WERI-Rb-1 (cell line): ENCODE measurements at regions not wholly inside any gene's neighbourhood (a gene's known extent, or its start where the extent isn't known, plus 50 kb on each side); places are given as distances from the start of the nearest gene placed in this dataset.

Source experiments
- DNase-seq: peaks from one replicate; pipeline ENCODE4 v3.0.0-alpha.2; 2020
- H3K27ac ChIP-seq: fragments of 250-450 bp; sonication (Bioruptor Pico); 2 replicates; pipeline ENCODE4 v1.5.1; 2020; ENCODE audit warnings: mild to moderate bottlenecking, moderate library complexity
- H3K27me3 ChIP-seq: fragments of 250-450 bp; sonication (Bioruptor Pico); 2 replicates; pipeline ENCODE4 v1.5.1; 2021; ENCODE audit warnings: mild to moderate bottlenecking, low read depth, moderate library complexity; ENCODE audit not compliant: insufficient read depth, severe bottlenecking
- H3K36me3 ChIP-seq: fragments of 250-450 bp; sonication (Bioruptor Pico); 2 replicates; pipeline ENCODE4 v1.5.1; 2020; ENCODE audit warnings: mild to moderate bottlenecking, moderate library complexity
- H3K4me3 ChIP-seq: 2 replicates; pipeline ENCODE4 v1.5.1; 2011; ENCODE audit warnings: low read depth, mild to moderate bottlenecking, control low read depth, low read length
- H3K9me3 ChIP-seq: fragments of 250-450 bp; sonication (Bioruptor Pico); 2 replicates; pipeline ENCODE4 v1.5.1; 2021; ENCODE audit warnings: mild to moderate bottlenecking, moderate library complexity; ENCODE audit not compliant: severe bottlenecking
- TF ChIP-seq, protein P1 (sequence below): IDR thresholded peaks from 2 replicates; pipeline ENCODE4 v1.5.1; 2011; ENCODE audit warnings: low read depth, mild to moderate bottlenecking, control low read depth, inconsistent platforms, low read length

- Histone ChIP-seq H3K9me3 (peaks cover 6% of the 10 kb centered on the region), H3K27me3 (no peaks in the 10 kb centered on the region), H3K27ac (no peak overlapping the region), H3K36me3 (no peaks in the 10 kb centered on the region), H3K4me3 (no peak overlapping the region)
- DNase-seq = no peak
- TF ChIP-seq, protein P1, sequence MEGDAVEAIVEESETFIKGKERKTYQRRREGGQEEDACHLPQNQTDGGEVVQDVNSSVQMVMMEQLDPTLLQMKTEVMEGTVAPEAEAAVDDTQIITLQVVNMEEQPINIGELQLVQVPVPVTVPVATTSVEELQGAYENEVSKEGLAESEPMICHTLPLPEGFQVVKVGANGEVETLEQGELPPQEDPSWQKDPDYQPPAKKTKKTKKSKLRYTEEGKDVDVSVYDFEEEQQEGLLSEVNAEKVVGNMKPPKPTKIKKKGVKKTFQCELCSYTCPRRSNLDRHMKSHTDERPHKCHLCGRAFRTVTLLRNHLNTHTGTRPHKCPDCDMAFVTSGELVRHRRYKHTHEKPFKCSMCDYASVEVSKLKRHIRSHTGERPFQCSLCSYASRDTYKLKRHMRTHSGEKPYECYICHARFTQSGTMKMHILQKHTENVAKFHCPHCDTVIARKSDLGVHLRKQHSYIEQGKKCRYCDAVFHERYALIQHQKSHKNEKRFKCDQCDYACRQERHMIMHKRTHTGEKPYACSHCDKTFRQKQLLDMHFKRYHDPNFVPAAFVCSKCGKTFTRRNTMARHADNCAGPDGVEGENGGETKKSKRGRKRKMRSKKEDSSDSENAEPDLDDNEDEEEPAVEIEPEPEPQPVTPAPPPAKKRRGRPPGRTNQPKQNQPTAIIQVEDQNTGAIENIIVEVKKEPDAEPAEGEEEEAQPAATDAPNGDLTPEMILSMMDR = no peak
Observed at GRCh38 chr4:103318327-103318726, 120.2 kb upstream of the CENPE start.

- TF ChIP-seq, protein P1 = no peak
- Histone ChIP-seq H3K27me3 (no peaks in the 10 kb centered on the region), H3K36me3 (no peaks in the 10 kb centered on the region), H3K9me3 (no peaks in the 10 kb centered on the region), H3K4me3 (no peak overlapping the region), H3K27ac (no peak overlapping the region)
- DNase-seq = no peak
Observed at GRCh38 chr4:103308248-103308561, 110.1 kb upstream of the CENPE start.

DNA sequence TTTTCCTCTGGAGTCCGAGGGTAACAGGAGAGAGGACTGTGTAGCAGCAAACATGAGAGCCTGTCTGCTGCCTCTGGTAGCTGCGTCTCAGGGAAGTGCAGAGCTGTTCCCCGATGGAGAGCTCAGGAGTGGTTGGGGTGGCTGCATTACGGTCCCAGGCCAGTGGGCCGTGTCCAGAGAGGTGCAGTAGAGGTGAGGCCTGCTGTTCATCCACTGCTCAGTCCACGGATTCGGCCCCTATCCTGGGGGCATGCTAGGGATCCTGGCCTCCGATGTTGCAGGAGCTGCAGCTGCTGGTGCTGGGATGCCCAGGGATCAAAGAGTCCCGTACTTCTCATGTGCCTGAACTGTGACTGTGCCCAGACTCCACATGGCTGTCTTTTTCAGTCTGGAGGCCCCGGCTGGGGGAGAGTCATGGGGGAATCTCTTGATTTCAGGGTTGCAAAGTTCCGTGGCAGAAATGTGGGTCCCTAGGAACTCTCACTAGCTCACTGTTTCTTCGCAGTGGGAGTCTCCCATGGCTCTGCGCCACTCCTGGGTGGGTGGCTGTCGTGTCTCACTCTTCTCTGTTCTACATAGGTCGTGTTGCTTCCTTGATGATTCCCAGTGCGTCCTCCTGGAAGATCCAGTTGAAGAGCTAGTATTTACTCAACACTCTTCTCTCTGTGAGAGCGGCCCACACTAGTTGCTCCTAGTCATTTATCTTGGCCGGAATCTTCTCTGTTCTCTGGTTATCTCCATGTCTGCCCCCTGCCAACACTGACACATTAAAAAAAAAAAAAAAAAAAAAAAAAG lies 109.5 kb upstream of the CENPE start:
- Histone ChIP-seq H3K9me3 (no peaks in the 10 kb centered on the region), H3K27me3 (no peaks in the 10 kb centered on the region), H3K36me3 (no peaks in the 10 kb centered on the region), H3K27ac (no peak overlapping the region), H3K4me3 (no peak overlapping the region)
- DNase-seq = no peak
- TF ChIP-seq, protein P1 = no peak

- Histone ChIP-seq H3K27ac (no peak overlapping the region), H3K36me3 (no peaks in the 10 kb centered on the region), H3K9me3 (no peaks in the 10 kb centered on the region), H3K27me3 (no peaks in the 10 kb centered on the region), H3K4me3 (no peak overlapping the region)
- DNase-seq = no peak
- TF ChIP-seq, protein P1 = no peak
Observed at GRCh38 chr4:103306870-103307375, 108.8 kb upstream of the CENPE start.

DNA sequence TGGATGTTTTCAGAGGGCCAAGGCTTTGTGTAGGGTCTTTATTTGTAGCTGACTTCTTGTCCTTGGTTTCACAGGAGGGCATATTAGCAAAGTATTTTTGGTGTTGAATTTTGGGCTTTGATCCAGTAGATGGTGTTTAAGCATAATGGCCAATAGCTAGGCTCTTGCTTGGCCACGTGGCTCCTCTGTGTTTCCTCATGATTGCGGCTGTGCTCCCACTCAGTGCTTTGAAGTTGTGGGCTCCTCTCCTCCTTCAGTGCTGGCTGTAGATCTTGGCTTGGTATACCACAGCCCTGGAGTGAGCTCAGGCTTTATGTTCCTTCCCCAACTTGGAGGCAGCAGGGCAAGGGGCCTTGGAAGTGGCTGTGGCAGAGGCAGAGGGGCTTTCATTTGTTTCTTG lies 107.2 kb upstream of the CENPE start:
- H3K27me3 ChIP-seq = no peaks in the 10 kb centered on the region
- H3K9me3 ChIP-seq = no peaks in the 10 kb centered on the region
- H3K4me3 ChIP-seq = no peak overlapping the region
- TF ChIP-seq, protein P1 = no peak
- DNase-seq = no peak
- H3K27ac ChIP-seq = no peak overlapping the region
- no peaks in the 10 kb centered on the region for H3K36me3 ChIP-seq

DNA sequence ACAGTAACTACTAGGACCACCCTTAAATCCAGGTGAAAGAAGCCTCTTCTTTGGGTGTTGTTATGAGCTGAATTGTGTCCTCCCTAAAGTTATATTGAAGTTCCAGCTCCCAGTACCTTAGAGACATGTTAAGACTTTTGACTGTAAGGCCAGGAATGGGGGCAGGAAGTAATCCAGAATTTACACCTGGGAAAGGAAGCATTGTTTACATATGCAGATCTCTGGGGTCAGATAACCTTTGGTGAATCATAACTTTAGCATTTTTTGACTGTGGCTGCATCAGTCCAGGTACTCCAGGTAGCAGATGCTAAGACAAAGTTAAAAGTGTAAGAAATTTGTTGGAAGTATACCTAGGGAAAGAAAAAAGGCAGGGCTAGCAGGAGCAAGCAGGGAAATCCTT lies 104.9 kb upstream of the CENPE start:
- no peak overlapping the region for H3K27ac ChIP-seq
- H3K9me3 ChIP-seq = no peaks in the 10 kb centered on the region
- no peak overlapping the region for H3K4me3 ChIP-seq
- no peak for DNase-seq
- TF ChIP-seq, protein P1 = no peak
- H3K27me3 ChIP-seq = no peaks in the 10 kb centered on the region
- H3K36me3 ChIP-seq = no peaks in the 10 kb centered on the region
